Mucosa of descending colon (tissue), 3 donors: ENCODE measurements at regions not wholly inside any gene's neighbourhood (a gene's known extent, or its start where the extent isn't known, plus 50 kb on each side); places are given as distances from the start of the nearest gene placed in this dataset.

Experiments
- ATAC-seq: fragments of 200-7000 bp; cut with Tn5 transposase; one replicate; pipeline ENCODE4 v1.9.1; 2020; ENCODE audit warnings: mild to moderate bottlenecking, moderate library complexity
- DNase-seq, 3 donors: peaks; one replicate each; pipeline ENCODE4 v3.0.0-alpha.2; 2020
- H3K36me3 ChIP-seq: fragments of 200-600 bp; one replicate; pipeline ENCODE4 v1.8.0; 2021; ENCODE audit warnings: low read depth, mild to moderate bottlenecking
- H3K4me1 ChIP-seq: fragments of 200-600 bp; one replicate; pipeline ENCODE4 v1.8.0; 2021; ENCODE audit warnings: low read depth, mild to moderate bottlenecking
- H3K4me3 ChIP-seq: fragments of 200-600 bp; one replicate; pipeline ENCODE4 v1.8.0; 2021; ENCODE audit warnings: mild to moderate bottlenecking
- H3K9me3 ChIP-seq: fragments of 200-600 bp; one replicate; pipeline ENCODE4 v1.8.0; 2021; ENCODE audit warnings: mild to moderate bottlenecking
- intact Hi-C, 2 donors: fragments of 100-400 bp; cut with DNase I in 1 of 2; cut with micrococcal nuclease in 1 of 2; formaldehyde crosslinking; loops; one replicate each; pipeline versions ENCODE4 v1.11.0 to v1.11.1; 2022; cut with DNase I, micrococcal nuclease
- TF ChIP-seq, protein P1 (sequence below): fragments of 200-600 bp; IDR thresholded peaks from one replicate; pipeline ENCODE4 v1.8.0; 2022; ENCODE audit warnings: antibody characterized with exemption, mild to moderate bottlenecking
- donor health status: DM: no; HTN: no; CAD: no; lungs with moderate emphysema.
- donor health status: DM: no; HTN: no; CAD: no.
- donor health status: DM: no; HTN: yes; CAD: no.

DNA sequence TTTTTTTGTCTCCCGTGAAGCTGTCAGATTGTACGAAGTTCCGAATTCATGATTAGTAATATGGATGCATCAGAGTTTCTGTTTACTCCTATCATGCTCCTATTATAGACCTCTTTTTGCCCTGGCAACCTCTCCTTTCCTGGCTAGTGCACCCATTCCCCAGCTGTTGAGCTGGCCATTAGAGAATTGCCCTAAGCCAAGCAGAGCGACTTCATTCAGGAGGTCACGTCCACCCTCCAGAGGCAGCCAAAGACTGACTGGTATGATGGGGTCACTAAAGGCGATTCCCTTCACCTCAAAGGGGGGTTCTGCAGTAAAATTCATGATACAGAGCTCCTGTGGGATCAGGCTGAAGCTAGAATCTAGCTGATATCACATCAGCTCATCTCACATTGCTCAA is 351.9 kb downstream of the BTBD3 start:
- ATAC-seq (no peak), DNase-seq (no peak)
- intact Hi-C loops: no loop called here
- H3K4me3 ChIP-seq: no peak overlapping the region
- TF ChIP-seq, protein P1, sequence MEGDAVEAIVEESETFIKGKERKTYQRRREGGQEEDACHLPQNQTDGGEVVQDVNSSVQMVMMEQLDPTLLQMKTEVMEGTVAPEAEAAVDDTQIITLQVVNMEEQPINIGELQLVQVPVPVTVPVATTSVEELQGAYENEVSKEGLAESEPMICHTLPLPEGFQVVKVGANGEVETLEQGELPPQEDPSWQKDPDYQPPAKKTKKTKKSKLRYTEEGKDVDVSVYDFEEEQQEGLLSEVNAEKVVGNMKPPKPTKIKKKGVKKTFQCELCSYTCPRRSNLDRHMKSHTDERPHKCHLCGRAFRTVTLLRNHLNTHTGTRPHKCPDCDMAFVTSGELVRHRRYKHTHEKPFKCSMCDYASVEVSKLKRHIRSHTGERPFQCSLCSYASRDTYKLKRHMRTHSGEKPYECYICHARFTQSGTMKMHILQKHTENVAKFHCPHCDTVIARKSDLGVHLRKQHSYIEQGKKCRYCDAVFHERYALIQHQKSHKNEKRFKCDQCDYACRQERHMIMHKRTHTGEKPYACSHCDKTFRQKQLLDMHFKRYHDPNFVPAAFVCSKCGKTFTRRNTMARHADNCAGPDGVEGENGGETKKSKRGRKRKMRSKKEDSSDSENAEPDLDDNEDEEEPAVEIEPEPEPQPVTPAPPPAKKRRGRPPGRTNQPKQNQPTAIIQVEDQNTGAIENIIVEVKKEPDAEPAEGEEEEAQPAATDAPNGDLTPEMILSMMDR: no peak
- H3K9me3 ChIP-seq: no peaks in the 10 kb centered on the region
- no peaks in the 10 kb centered on the region for H3K4me1 ChIP-seq
- no peaks in the 10 kb centered on the region for H3K36me3 ChIP-seq

DNA sequence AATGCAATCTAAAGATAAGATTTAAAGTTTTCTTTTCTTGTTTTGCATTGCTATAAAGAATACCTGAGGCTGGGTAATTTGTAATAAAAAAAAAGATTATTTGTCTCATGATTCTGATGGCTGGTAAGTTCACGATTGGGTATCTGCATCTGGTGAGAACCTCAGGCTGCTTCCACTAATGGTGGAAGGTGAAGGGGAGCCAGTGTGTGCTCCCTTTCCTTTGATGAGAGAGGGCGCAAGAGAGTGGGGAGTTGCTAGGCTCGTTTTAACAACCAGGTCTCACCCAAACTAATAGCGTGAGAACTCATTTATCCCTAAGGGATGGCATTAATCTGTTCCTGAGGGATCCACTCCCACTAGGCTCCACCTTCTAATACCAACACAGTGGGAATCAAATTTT is 353.2 kb downstream of the BTBD3 start:
- ATAC-seq (no peak), DNase-seq (no peak)
- no peak overlapping the region for H3K4me3 ChIP-seq
- H3K4me1 ChIP-seq: no peaks in the 10 kb centered on the region
- TF ChIP-seq, protein P1: no peak
- intact Hi-C loops: no loop called here
- no peaks in the 10 kb centered on the region for H3K36me3 ChIP-seq
- H3K9me3 ChIP-seq: no peaks in the 10 kb centered on the region

DNA sequence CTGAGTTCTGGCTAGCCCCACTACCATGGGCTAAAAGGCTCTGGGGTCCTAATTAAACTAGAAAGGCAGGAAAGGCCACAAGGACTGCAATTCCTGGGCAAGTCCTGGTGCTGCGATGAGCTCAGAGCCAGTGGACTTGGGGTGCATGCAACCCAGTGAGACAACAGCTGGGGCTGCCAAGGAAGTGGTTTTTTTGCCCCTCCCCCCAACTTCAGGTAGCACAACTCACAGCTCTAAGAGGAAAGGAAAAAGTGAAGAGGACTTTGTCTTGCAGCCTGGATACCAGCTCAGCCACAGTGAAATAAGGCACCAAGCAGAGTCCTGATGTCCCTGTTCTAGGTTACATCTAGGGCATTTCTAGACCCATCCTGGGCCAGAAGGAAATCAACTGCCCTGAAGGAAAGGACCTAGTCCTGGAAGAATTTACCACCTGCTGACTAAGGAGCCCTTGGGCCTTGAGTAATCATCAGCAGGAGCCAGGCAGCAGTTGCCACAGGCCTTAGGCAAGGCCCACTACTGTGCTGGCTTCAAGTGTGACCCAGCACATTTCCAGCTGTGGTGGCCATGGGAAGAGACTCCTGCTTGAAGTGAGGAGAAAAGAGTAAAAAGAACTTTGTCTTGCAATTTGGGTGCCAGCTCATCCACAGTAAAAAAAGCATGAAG is 358.4 kb downstream of the BTBD3 start:
- intact Hi-C loops: no loop called here
- Histone ChIP-seq H3K9me3 (no peaks in the 10 kb centered on the region), H3K4me3 (no peak overlapping the region), H3K36me3 (no peaks in the 10 kb centered on the region), H3K4me1 (no peaks in the 10 kb centered on the region)
- no peak for ATAC-seq
- TF ChIP-seq, protein P1: no peak
- DNase-seq: no peak

DNA sequence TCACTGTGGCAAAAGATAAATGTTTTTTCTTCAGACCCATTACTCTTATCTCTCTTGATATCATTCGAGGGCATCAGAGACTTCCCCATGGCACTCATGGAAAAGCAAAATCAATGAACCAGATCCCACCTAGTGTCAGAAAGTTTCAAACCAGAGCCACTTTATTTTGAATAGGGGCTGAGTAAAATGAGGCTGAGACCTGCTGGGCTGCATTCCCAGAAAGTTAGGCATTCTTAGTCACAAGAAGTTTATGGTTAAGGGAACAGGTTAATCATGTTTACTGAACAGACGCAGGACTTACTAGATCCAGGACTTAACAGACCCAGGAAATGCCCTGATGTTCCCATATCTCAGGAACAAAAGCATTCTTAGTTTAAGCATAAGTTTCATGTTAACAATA is 369.9 kb downstream of the BTBD3 start:
- intact Hi-C loops: no loop called here
- H3K9me3 ChIP-seq: no peaks in the 10 kb centered on the region
- no peaks in the 10 kb centered on the region for H3K4me1 ChIP-seq
- no peaks in the 10 kb centered on the region for H3K36me3 ChIP-seq
- DNase-seq (no peak), ATAC-seq (peak; percentile 46)
- TF ChIP-seq, protein P1: no peak
- H3K4me3 ChIP-seq: no peak overlapping the region

DNA sequence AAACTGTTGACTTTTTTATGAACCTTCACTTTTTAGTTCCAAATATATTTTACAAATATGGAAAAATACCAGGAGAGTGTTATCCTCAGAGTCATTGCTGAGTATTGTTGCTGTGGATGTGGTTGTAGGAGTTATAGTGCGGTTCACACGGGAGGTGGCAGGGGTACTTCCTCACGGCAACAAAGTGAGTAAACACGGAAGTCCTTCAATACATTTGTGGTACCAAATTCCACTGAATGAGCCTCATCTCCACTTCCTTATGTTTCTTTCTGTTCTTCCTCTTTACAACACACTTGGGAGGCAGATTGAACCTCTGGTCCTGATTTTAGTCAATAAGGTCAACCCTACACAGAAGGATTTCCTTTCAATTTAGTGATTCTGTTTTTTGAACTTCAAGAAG is 371.8 kb downstream of the BTBD3 start:
- ATAC-seq (peak; percentile 51), DNase-seq (no peak)
- no peaks in the 10 kb centered on the region for H3K4me1 ChIP-seq
- no peak overlapping the region for H3K4me3 ChIP-seq
- intact Hi-C loops: no loop called here
- H3K36me3 ChIP-seq: no peaks in the 10 kb centered on the region
- TF ChIP-seq, protein P1: no peak
- H3K9me3 ChIP-seq: no peaks in the 10 kb centered on the region

DNA sequence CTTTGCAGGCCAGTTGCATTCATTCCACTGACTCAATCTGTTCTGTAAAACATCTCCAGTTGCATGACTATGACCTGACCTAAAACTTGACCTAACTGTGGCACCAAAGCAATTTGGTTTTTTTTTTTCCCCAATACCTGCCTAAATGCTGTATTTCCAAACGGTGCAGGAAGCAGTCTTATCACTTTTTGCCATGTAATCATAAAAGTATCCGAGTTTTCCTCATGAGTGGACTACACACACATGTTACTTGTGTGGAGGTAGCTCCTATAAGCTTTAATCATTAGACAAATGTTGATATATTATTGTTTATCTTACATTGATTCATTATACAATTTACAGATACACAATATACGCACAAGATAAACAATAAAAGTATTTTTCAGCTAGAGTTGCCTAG is 373.7 kb downstream of the BTBD3 start:
- ATAC-seq: no peak
- H3K4me3 ChIP-seq: no peak overlapping the region
- no peaks in the 10 kb centered on the region for H3K9me3 ChIP-seq
- H3K36me3 ChIP-seq: no peaks in the 10 kb centered on the region
- intact Hi-C loops: no loop called here
- no peaks in the 10 kb centered on the region for H3K4me1 ChIP-seq
- TF ChIP-seq, protein P1: no peak
- no peak for DNase-seq
